NOMO-1 (cell line): ENCODE measurements at regions not wholly inside any gene's neighbourhood (a gene's known extent, or its start where the extent isn't known, plus 50 kb on each side); places are given as distances from the start of the nearest gene placed in this dataset.
A peak's percentile ranks its signal among the peaks of the same experiment; 100 is the strongest.
"Not testable (repeated sequence)": the region's sequence is repeated elsewhere in the genome, so short reads cannot be mapped to it uniquely, and the experiment has no call there.

Experiments used
- DNase-seq, 2 experiments: peaks; one replicate each; lab custom pipeline; 2025; ENCODE audit not compliant: unreplicated experiment in 2 of 2; lab: John Stamatoyannopoulos, UW

GRCh38 chrX:31014474-31014873 lies 57.4 kb downstream of the FTHL17 start:
- DNase-seq, result not testable (repeated sequence)

GRCh38 chrX:31012509-31013025 lies 59.3 kb downstream of the FTHL17 start:
- DNase-seq, result no peak

- DNase-seq, result no peak
These were observed 64.5 kb downstream of the FTHL17 start for GRCh38 chrX:31007321-31007720.

GRCh38 chrX:31006027-31006426 lies 65.8 kb downstream of the FTHL17 start:
- no peak for DNase-seq

GRCh38 chrX:30997411-30997810 lies 74.4 kb downstream of the FTHL17 start:
- DNase-seq, result no peak

GRCh38 chrX:30995705-30996104 lies 76.1 kb downstream of the FTHL17 start:
- DNase-seq, result no peak

GRCh38 chrX:30995060-30995700 lies 76.7 kb downstream of the FTHL17 start:
- DNase-seq, result no peak

- DNase-seq, result not testable (repeated sequence)
These were observed 77.8 kb downstream of the FTHL17 start for GRCh38 chrX:30994018-30994417.

GRCh38 chrX:30992381-30992904 lies 79.4 kb downstream of the FTHL17 start:
- no peak for DNase-seq

GRCh38 chrX:30990361-30990760 lies 81.5 kb downstream of the FTHL17 start:
- no peak for DNase-seq

GRCh38 chrX:30982467-30982866 lies 89.4 kb downstream of the FTHL17 start:
- peak; percentile 5 to 81 for DNase-seq

GRCh38 chrX:30981968-30982367 lies 89.9 kb downstream of the FTHL17 start:
- peak in 1 of 2 experiments; percentile 4 for DNase-seq

GRCh38 chrX:30979271-30979670 lies 90.2 kb upstream of the TAB3 start:
- DNase-seq, result no peak

GRCh38 chrX:30975467-30975866 lies 86.4 kb upstream of the TAB3 start:
- DNase-seq, result no peak

- no peak for DNase-seq
These were observed 84.9 kb upstream of the TAB3 start for GRCh38 chrX:30973784-30974427.

GRCh38 chrX:30971774-30972603 lies 82.9 kb upstream of the TAB3 start:
- peak; percentile 48 to 68 for DNase-seq

GRCh38 chrX:30967516-30967915 lies 78.5 kb upstream of the TAB3 start:
- DNase-seq, result peak in 1 of 2 experiments; percentile 25

GRCh38 chrX:30965767-30966166 lies 76.7 kb upstream of the TAB3 start:
- DNase-seq, result no peak

GRCh38 chrX:30961387-30962174 lies 72.5 kb upstream of the TAB3 start:
- DNase-seq, result no peak

- DNase-seq, result no peak
These were observed 68.7 kb upstream of the TAB3 start for GRCh38 chrX:30957753-30958152.
